Stimulated activated CD8-positive, alpha-beta memory T cell treated with anti-CD3 and anti-CD28 coated beads, Interleukin-12 subunit alpha, Interleukin-12 subunit beta, amount 100 ng/mL, for 24 hours (primary cell): ENCODE measurements at regions not wholly inside any gene's neighbourhood (a gene's known extent, or its start where the extent isn't known, plus 50 kb on each side); places are given as distances from the start of the nearest gene placed in this dataset.

Source experiments
- DNase-seq: peaks from one replicate; pipeline ENCODE4 v3.0.0-alpha.2; 2020; ENCODE audit errors: extremely low read depth

- DNase-seq: no peak
Measured at GRCh38 chr2:121074293-121074932, 210.6 kb downstream of the TFCP2L1 start.

- DNase-seq: no peak
Measured at GRCh38 chr2:121075006-121075551, 209.9 kb downstream of the TFCP2L1 start.

- DNase-seq: no peak
Measured at GRCh38 chr2:121075641-121076497, 209.1 kb downstream of the TFCP2L1 start.

- no peak for DNase-seq
Measured at GRCh38 chr2:121076498-121076820, 208.5 kb downstream of the TFCP2L1 start.

GRCh38 chr2:121076885-121077549, 208.0 kb downstream of the TFCP2L1 start:
- peak; percentile 23 for DNase-seq

GRCh38 chr2:121078899-121079298, 206.1 kb downstream of the TFCP2L1 start:
- DNase-seq: no peak

- no peak for DNase-seq
Measured at GRCh38 chr2:121080013-121080772, 204.8 kb downstream of the TFCP2L1 start.

GRCh38 chr2:121081701-121082100, 203.3 kb downstream of the TFCP2L1 start:
- no peak for DNase-seq

- DNase-seq: no peak
Measured at GRCh38 chr2:121082191-121082590, 202.8 kb downstream of the TFCP2L1 start.

GRCh38 chr2:121084130-121084680, 200.8 kb downstream of the TFCP2L1 start:
- no peak for DNase-seq

- DNase-seq: no peak
Measured at GRCh38 chr2:121085801-121086200, 199.2 kb downstream of the TFCP2L1 start.

- DNase-seq: no peak
Measured at GRCh38 chr2:121086450-121086849, 198.6 kb downstream of the TFCP2L1 start.

- no peak for DNase-seq
Measured at GRCh38 chr2:121087117-121087516, 197.9 kb downstream of the TFCP2L1 start.

- DNase-seq: no peak
Measured at GRCh38 chr2:121088251-121089165, 196.5 kb downstream of the TFCP2L1 start.

GRCh38 chr2:121089166-121089510, 195.9 kb downstream of the TFCP2L1 start:
- DNase-seq: no peak

- no peak for DNase-seq
Measured at GRCh38 chr2:121090088-121090715, 194.8 kb downstream of the TFCP2L1 start.

- no peak for DNase-seq
Measured at GRCh38 chr2:121092095-121092494, 192.9 kb downstream of the TFCP2L1 start.

GRCh38 chr2:121093692-121094091, 191.3 kb downstream of the TFCP2L1 start:
- no peak for DNase-seq

- no peak for DNase-seq
Measured at GRCh38 chr2:121094101-121094500, 190.9 kb downstream of the TFCP2L1 start.

- DNase-seq: no peak
Measured at GRCh38 chr2:121094845-121095244, 190.2 kb downstream of the TFCP2L1 start.
